WTC11 (cell line): ENCODE measurements at regions not wholly inside any gene's neighbourhood (a gene's known extent, or its start where the extent isn't known, plus 50 kb on each side); places are given as distances from the start of the nearest gene placed in this dataset.
"Not testable (repeated sequence)": the region's sequence is repeated elsewhere in the genome, so short reads cannot be mapped to it uniquely, and the experiment has no call there.

Experiments used
- ATAC-seq: fragments of 200-7000 bp; cut with Tn5 transposase; 2 replicates; pipeline ENCODE4 v1.10.0; 2021; ENCODE audit warnings: mild to moderate bottlenecking, moderate library complexity
- CTCF ChIA-PET: fragments of 300-600 bp; sonication (Branson Sonifier 250); formaldehyde crosslinking; loops from one replicate; lab custom pipeline; 2021; ENCODE audit warnings: antibody characterized with exemption; lab: Charles Lee
- POLR2A ChIA-PET: fragments of 350-600 bp; sonication (Branson Sonifier 250); formaldehyde crosslinking; loops from one replicate; lab custom pipeline; 2021; ENCODE audit warnings: antibody characterized with exemption; lab: Charles Lee
- DNase-seq: peaks from one replicate; pipeline ENCODE4 v3.0.0; 2021; ENCODE audit warnings: low spot score
- H3K27ac Mint-ChIP-seq: 2 replicates; pipeline ENCODE4 v1.8.0; 2021; ENCODE audit warnings: mixed read lengths
- H3K27me3 Mint-ChIP-seq: 2 replicates; pipeline ENCODE4 v1.8.0; 2021; ENCODE audit warnings: low read depth, mild to moderate bottlenecking, moderate library complexity, mixed read lengths
- H3K36me3 Mint-ChIP-seq: 2 replicates; pipeline ENCODE4 v1.8.0; 2021; ENCODE audit warnings: mixed read lengths
- H3K4me1 Mint-ChIP-seq: 2 replicates; pipeline ENCODE4 v1.8.0; 2022; ENCODE audit warnings: mixed read lengths
- H3K4me3 Mint-ChIP-seq: 2 replicates; pipeline ENCODE4 v1.8.0; 2021; ENCODE audit warnings: mild to moderate bottlenecking, moderate library complexity, mixed read lengths
- H3K9me3 Mint-ChIP-seq: 2 replicates; pipeline ENCODE4 v1.8.0; 2021; ENCODE audit warnings: mixed read lengths
- EMX1 ChIP-seq: fragments of 250-450 bp; sonication (Bioruptor Pico); IDR thresholded peaks from 2 replicates; pipeline ENCODE4 v1.8.0; 2021; ENCODE audit warnings: mild to moderate bottlenecking
- ETV6 ChIP-seq: sonication (generic); formaldehyde crosslinking; IDR thresholded peaks from 2 replicates; pipeline ENCODE4 v1.8.1; 2022; ENCODE audit warnings: mild to moderate bottlenecking, missing genetic modification reagents
- FOXK1 ChIP-seq: sonication (generic); formaldehyde crosslinking; IDR thresholded peaks from 2 replicates; pipeline ENCODE4 v1.8.0; 2022; ENCODE audit warnings: mild to moderate bottlenecking, moderate library complexity, missing genetic modification reagents
- FOXP1 ChIP-seq: sonication (generic); formaldehyde crosslinking; IDR thresholded peaks from 2 replicates; pipeline ENCODE4 v1.8.0; 2022; ENCODE audit warnings: missing genetic modification reagents, mild to moderate bottlenecking, moderate library complexity, borderline replicate concordance
- GTF2I ChIP-seq: fragments of 250-450 bp; sonication (Bioruptor Pico); conservative IDR thresholded peaks from 2 replicates; pipeline ENCODE4 v1.4.0; 2021; ENCODE audit warnings: mild to moderate bottlenecking
- JAZF1 ChIP-seq: fragments of 250-450 bp; sonication (Bioruptor Pico); IDR thresholded peaks from 2 replicates; pipeline ENCODE4 v1.9.0; 2021; ENCODE audit warnings: moderate library complexity, mild to moderate bottlenecking, inconsistent platforms
- JUN ChIP-seq: sonication (generic); formaldehyde crosslinking; IDR thresholded peaks from 2 replicates; pipeline ENCODE4 v1.8.0; 2023; ENCODE audit warnings: mild to moderate bottlenecking, missing genetic modification reagents
- NR2C2 ChIP-seq: sonication (generic); formaldehyde crosslinking; IDR thresholded peaks from 2 replicates; pipeline ENCODE4 v1.8.0; 2022; ENCODE audit warnings: mild to moderate bottlenecking, missing genetic modification reagents
- SMAD3 ChIP-seq: sonication (generic); formaldehyde crosslinking; IDR thresholded peaks from 2 replicates; pipeline ENCODE4 v1.8.0; 2022; ENCODE audit warnings: missing genetic modification reagents, mild to moderate bottlenecking, borderline replicate concordance
- TP53 ChIP-seq: sonication (generic); formaldehyde crosslinking; IDR thresholded peaks from 2 replicates; pipeline ENCODE4 v1.8.1; 2023; ENCODE audit warnings: mild to moderate bottlenecking, missing genetic modification reagents
- ZNF138 ChIP-seq: sonication (generic); formaldehyde crosslinking; conservative IDR thresholded peaks from 2 replicates; pipeline ENCODE4 v1.8.1; 2022; ENCODE audit warnings: mild to moderate bottlenecking, moderate library complexity, missing genetic modification reagents
- ZNF219 ChIP-seq: sonication (generic); formaldehyde crosslinking; IDR thresholded peaks from 2 replicates; pipeline ENCODE4 v1.8.0; 2023; ENCODE audit warnings: missing genetic modification reagents, mild to moderate bottlenecking, borderline replicate concordance
- ZNF396 ChIP-seq: fragments of 250-450 bp; sonication (Bioruptor Pico); IDR thresholded peaks from 2 replicates; pipeline ENCODE4 v1.8.0; 2021; ENCODE audit warnings: mild to moderate bottlenecking, moderate library complexity, borderline replicate concordance
- TF ChIP-seq, protein P1 (sequence below): sonication (generic); formaldehyde crosslinking; IDR thresholded peaks from 2 replicates; pipeline ENCODE4 v1.8.1; 2023; ENCODE audit warnings: mild to moderate bottlenecking, missing genetic modification reagents
- TF ChIP-seq, protein P2 (sequence below): sonication (generic); formaldehyde crosslinking; IDR thresholded peaks from 2 replicates; pipeline ENCODE4 v1.8.1; 2023; ENCODE audit warnings: mild to moderate bottlenecking, moderate library complexity, missing genetic modification reagents
- TF ChIP-seq, protein P3 (sequence below): sonication (generic); formaldehyde crosslinking; IDR thresholded peaks from 2 replicates; pipeline ENCODE4 v1.8.1; 2022; ENCODE audit warnings: missing genetic modification reagents, borderline replicate concordance
- TF ChIP-seq, protein P4 (sequence below): sonication (generic); formaldehyde crosslinking; IDR thresholded peaks from 2 replicates; pipeline ENCODE4 v1.8.0; 2023; ENCODE audit warnings: missing genetic modification reagents, mild to moderate bottlenecking, borderline replicate concordance
- TF ChIP-seq, protein P5 (sequence below): fragments of 250-450 bp; sonication (Bioruptor Pico); IDR thresholded peaks from 2 replicates; pipeline ENCODE4 v1.9.0; 2021; ENCODE audit warnings: mild to moderate bottlenecking

DNA sequence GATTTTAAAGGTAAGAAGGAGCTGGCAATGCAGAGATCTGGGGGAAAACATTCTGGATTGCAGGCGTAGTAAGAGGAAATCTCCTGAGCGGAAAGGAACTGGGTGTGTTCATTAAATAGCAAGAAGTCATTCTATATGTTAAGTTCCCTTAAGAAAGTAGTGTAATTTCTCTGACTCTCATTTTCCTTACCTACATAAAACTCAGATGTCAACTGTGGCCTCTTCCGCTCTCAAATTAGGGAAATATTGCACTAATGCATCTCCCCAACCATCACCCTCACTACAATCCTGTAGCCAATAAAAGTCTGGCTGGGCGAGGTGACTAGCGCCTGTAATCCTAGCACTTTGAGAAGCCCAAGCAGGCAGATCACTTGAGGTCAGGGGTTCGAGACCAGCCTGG lies 89.0 kb upstream of the CDC42EP3 start:
- ATAC-seq (no peak), DNase-seq (no peak)
- H3K27me3 Mint-ChIP-seq: no peaks in the 10 kb centered on the region
- H3K36me3 Mint-ChIP-seq: no peaks in the 10 kb centered on the region
- TF ChIP-seq, protein P1, sequence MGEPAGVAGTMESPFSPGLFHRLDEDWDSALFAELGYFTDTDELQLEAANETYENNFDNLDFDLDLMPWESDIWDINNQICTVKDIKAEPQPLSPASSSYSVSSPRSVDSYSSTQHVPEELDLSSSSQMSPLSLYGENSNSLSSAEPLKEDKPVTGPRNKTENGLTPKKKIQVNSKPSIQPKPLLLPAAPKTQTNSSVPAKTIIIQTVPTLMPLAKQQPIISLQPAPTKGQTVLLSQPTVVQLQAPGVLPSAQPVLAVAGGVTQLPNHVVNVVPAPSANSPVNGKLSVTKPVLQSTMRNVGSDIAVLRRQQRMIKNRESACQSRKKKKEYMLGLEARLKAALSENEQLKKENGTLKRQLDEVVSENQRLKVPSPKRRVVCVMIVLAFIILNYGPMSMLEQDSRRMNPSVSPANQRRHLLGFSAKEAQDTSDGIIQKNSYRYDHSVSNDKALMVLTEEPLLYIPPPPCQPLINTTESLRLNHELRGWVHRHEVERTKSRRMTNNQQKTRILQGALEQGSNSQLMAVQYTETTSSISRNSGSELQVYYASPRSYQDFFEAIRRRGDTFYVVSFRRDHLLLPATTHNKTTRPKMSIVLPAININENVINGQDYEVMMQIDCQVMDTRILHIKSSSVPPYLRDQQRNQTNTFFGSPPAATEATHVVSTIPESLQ (CRISPR knock-in tag): no peak
- no peak for TF ChIP-seq FOXK1 (CRISPR knock-in tag)
- no peak for TF ChIP-seq JUN
- no peak for TF ChIP-seq SMAD3
- TF ChIP-seq, protein P2, sequence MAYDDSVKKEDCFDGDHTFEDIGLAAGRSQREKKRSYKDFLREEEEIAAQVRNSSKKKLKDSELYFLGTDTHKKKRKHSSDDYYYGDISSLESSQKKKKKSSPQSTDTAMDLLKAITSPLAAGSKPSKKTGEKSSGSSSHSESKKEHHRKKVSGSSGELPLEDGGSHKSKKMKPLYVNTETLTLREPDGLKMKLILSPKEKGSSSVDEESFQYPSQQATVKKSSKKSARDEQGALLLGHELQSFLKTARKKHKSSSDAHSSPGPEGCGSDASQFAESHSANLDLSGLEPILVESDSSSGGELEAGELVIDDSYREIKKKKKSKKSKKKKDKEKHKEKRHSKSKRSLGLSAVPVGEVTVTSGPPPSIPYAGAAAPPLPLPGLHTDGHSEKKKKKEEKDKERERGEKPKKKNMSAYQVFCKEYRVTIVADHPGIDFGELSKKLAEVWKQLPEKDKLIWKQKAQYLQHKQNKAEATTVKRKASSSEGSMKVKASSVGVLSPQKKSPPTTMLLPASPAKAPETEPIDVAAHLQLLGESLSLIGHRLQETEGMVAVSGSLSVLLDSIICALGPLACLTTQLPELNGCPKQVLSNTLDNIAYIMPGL: no peak
- TF ChIP-seq GTF2I (CRISPR knock-in tag): no peak
- TF ChIP-seq ETV6 (CRISPR knock-in tag): no peak
- no peak for TF ChIP-seq ZNF138
- no peak for TF ChIP-seq FOXP1 (CRISPR knock-in tag)
- TF ChIP-seq NR2C2 (CRISPR knock-in tag): no peak
- no peak for TF ChIP-seq TP53 (CRISPR knock-in tag)
- TF ChIP-seq, protein P3, sequence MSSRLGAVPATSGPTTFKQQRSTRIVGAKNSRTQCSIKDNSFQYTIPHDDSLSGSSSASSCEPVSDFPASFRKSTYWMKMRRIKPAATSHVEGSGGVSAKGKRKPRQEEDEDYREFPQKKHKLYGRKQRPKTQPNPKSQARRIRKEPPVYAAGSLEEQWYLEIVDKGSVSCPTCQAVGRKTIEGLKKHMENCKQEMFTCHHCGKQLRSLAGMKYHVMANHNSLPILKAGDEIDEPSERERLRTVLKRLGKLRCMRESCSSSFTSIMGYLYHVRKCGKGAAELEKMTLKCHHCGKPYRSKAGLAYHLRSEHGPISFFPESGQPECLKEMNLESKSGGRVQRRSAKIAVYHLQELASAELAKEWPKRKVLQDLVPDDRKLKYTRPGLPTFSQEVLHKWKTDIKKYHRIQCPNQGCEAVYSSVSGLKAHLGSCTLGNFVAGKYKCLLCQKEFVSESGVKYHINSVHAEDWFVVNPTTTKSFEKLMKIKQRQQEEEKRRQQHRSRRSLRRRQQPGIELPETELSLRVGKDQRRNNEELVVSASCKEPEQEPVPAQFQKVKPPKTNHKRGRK (CRISPR knock-in tag): no peak
- TF ChIP-seq JAZF1 (CRISPR knock-in tag): no peak
- no peak for TF ChIP-seq ZNF396
- TF ChIP-seq, protein P4, sequence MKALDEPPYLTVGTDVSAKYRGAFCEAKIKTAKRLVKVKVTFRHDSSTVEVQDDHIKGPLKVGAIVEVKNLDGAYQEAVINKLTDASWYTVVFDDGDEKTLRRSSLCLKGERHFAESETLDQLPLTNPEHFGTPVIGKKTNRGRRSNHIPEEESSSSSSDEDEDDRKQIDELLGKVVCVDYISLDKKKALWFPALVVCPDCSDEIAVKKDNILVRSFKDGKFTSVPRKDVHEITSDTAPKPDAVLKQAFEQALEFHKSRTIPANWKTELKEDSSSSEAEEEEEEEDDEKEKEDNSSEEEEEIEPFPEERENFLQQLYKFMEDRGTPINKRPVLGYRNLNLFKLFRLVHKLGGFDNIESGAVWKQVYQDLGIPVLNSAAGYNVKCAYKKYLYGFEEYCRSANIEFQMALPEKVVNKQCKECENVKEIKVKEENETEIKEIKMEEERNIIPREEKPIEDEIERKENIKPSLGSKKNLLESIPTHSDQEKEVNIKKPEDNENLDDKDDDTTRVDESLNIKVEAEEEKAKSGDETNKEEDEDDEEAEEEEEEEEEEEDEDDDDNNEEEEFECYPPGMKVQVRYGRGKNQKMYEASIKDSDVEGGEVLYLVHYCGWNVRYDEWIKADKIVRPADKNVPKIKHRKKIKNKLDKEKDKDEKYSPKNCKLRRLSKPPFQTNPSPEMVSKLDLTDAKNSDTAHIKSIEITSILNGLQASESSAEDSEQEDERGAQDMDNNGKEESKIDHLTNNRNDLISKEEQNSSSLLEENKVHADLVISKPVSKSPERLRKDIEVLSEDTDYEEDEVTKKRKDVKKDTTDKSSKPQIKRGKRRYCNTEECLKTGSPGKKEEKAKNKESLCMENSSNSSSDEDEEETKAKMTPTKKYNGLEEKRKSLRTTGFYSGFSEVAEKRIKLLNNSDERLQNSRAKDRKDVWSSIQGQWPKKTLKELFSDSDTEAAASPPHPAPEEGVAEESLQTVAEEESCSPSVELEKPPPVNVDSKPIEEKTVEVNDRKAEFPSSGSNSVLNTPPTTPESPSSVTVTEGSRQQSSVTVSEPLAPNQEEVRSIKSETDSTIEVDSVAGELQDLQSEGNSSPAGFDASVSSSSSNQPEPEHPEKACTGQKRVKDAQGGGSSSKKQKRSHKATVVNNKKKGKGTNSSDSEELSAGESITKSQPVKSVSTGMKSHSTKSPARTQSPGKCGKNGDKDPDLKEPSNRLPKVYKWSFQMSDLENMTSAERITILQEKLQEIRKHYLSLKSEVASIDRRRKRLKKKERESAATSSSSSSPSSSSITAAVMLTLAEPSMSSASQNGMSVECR (CRISPR knock-in tag): no peak
- TF ChIP-seq EMX1 (CRISPR knock-in tag): no peak
- TF ChIP-seq, protein P5, sequence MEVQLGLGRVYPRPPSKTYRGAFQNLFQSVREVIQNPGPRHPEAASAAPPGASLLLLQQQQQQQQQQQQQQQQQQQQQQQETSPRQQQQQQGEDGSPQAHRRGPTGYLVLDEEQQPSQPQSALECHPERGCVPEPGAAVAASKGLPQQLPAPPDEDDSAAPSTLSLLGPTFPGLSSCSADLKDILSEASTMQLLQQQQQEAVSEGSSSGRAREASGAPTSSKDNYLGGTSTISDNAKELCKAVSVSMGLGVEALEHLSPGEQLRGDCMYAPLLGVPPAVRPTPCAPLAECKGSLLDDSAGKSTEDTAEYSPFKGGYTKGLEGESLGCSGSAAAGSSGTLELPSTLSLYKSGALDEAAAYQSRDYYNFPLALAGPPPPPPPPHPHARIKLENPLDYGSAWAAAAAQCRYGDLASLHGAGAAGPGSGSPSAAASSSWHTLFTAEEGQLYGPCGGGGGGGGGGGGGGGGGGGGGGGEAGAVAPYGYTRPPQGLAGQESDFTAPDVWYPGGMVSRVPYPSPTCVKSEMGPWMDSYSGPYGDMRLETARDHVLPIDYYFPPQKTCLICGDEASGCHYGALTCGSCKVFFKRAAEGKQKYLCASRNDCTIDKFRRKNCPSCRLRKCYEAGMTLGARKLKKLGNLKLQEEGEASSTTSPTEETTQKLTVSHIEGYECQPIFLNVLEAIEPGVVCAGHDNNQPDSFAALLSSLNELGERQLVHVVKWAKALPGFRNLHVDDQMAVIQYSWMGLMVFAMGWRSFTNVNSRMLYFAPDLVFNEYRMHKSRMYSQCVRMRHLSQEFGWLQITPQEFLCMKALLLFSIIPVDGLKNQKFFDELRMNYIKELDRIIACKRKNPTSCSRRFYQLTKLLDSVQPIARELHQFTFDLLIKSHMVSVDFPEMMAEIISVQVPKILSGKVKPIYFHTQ (CRISPR knock-in tag): no peak
- TF ChIP-seq ZNF219 (CRISPR knock-in tag): no peak
- ChIA-PET CTCF (no interaction called here), POLR2A (no interaction called here)
- H3K4me1 Mint-ChIP-seq: peaks cover 8% of the 10 kb centered on the region
- no peaks in the 10 kb centered on the region for H3K9me3 Mint-ChIP-seq
- H3K27ac Mint-ChIP-seq: no peak overlapping the region
- no peak overlapping the region for H3K4me3 Mint-ChIP-seq

DNA sequence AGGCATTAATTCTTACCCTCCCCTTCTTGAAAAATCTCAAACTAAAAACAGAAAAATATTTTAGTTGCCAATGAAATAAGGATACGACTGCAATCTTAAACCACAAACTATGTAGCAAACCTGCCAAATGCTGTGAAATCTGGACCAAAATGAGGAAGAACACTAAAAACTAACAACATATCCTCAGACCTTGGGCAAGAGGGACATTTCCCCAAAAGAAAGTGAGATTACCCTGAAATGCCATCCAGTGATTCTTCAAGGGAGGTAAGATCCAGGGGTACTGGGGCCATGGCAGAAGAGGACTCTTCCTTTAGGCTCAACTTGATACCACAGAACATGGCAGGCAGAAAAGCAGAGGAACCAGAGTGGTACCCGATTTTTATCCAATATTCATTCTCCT lies 90.8 kb upstream of the CDC42EP3 start:
- DNase-seq, H3K27me3 Mint-ChIP-seq, H3K4me3 Mint-ChIP-seq, CTCF ChIA-PET, POLR2A ChIA-PET, ATAC-seq, H3K36me3 Mint-ChIP-seq, H3K27ac Mint-ChIP-seq, H3K9me3 Mint-ChIP-seq: not testable (repeated sequence)
- peaks cover 17% of the 10 kb centered on the region for H3K4me1 Mint-ChIP-seq
